ENCODE measurements at regions not wholly inside any gene's neighbourhood (a gene's known extent, or its start where the extent isn't known, plus 50 kb on each side); places are given as distances from the start of the nearest gene placed in this dataset.

GRCh38 chr6:87950614-87951013 lies 97.0 kb upstream of the SPACA1 start:
- intact Hi-C loops (cut with micrococcal nuclease), result no loop called here
- H3K9me3 ChIP-seq (ENCODE audit: control insufficient read depth in 2 of 3, low read length in 3 of 3), result no peaks in the 10 kb centered on the region
- H3K36me3 ChIP-seq (ENCODE audit: control insufficient read depth in 2 of 3, insufficient read depth in 3 of 3, low read length in 3 of 3), result no peaks in the 10 kb centered on the region
- no peak for ATAC-seq
- H3K27me3 Mint-ChIP-seq, result peaks cover 3 to 14% (median 10%) of the 10 kb centered on the region in 5 donors
- no peak overlapping the region for H3K4me3 Mint-ChIP-seq
- no peaks in the 10 kb centered on the region for H3K4me1 ChIP-seq (ENCODE audit: control insufficient read depth in 2 of 2, insufficient read depth in 2 of 2, low read length in 2 of 2)
- no peak overlapping the region for H3K27ac Mint-ChIP-seq
- H3K4me1 Mint-ChIP-seq, result no peaks in the 10 kb centered on the region
- H3K4me3 ChIP-seq (ENCODE audit: low read length), result no peak overlapping the region
- ChIA-PET POLR2A (no interaction called here), CTCF (interaction anchor here (1.3 kb wide), 1 partner anchor 21 kb away, joined by 3 read pairs; no protein-coding TSS in a partner anchor)
- no peaks in the 10 kb centered on the region for H3K27me3 ChIP-seq (ENCODE audit: control insufficient read depth in 2 of 2, insufficient read depth in 2 of 2, low read length in 2 of 2)
- no peak for DNase-seq
- no peaks in the 10 kb centered on the region for H3K9me3 Mint-ChIP-seq
- no peaks in the 10 kb centered on the region for H3K36me3 Mint-ChIP-seq
- H3K27ac ChIP-seq (ENCODE audit: low read depth, low read length), result no peak overlapping the region

GRCh38 chr6:87949194-87949593 lies 98.4 kb upstream of the SPACA1 start:
- no peaks in the 10 kb centered on the region for H3K4me1 ChIP-seq (ENCODE audit: control insufficient read depth in 2 of 2, insufficient read depth in 2 of 2, low read length in 2 of 2)
- H3K36me3 ChIP-seq (ENCODE audit: control insufficient read depth in 2 of 3, insufficient read depth in 3 of 3, low read length in 3 of 3), result no peaks in the 10 kb centered on the region
- Mint-ChIP-seq H3K9me3 (no peaks in the 10 kb centered on the region), H3K4me3 (no peak overlapping the region), H3K4me1 (no peaks in the 10 kb centered on the region), H3K27me3 (peaks cover 7 to 22% (median 17%) of the 10 kb centered on the region in 5 donors), H3K27ac (no peak overlapping the region), H3K36me3 (no peaks in the 10 kb centered on the region)
- no peak overlapping the region for H3K4me3 ChIP-seq (ENCODE audit: low read length)
- no peaks in the 10 kb centered on the region for H3K27me3 ChIP-seq (ENCODE audit: control insufficient read depth in 2 of 2, insufficient read depth in 2 of 2, low read length in 2 of 2)
- H3K27ac ChIP-seq (ENCODE audit: low read depth, low read length), result no peak overlapping the region
- H3K9me3 ChIP-seq (ENCODE audit: control insufficient read depth in 2 of 3, low read length in 3 of 3), result no peaks in the 10 kb centered on the region
- ATAC-seq (no peak), DNase-seq (no peak)
- POLR2A ChIA-PET, result no interaction called here
- CTCF ChIA-PET, result interaction anchor here (1.3 kb wide), 1 partner anchor 20 kb away, joined by 3 read pairs; no protein-coding TSS in a partner anchor
- intact Hi-C loops (cut with micrococcal nuclease), result no loop called here

GRCh38 chr6:87946669-87947068 lies 101.0 kb upstream of the SPACA1 start:
- no peak for DNase-seq
- no peaks in the 10 kb centered on the region for H3K9me3 ChIP-seq (ENCODE audit: control insufficient read depth in 2 of 3, low read length in 3 of 3)
- no peaks in the 10 kb centered on the region for H3K36me3 Mint-ChIP-seq
- no peaks in the 10 kb centered on the region for H3K4me1 Mint-ChIP-seq
- H3K4me3 Mint-ChIP-seq, result no peak overlapping the region
- H3K4me1 ChIP-seq (ENCODE audit: control insufficient read depth in 2 of 2, insufficient read depth in 2 of 2, low read length in 2 of 2), result no peaks in the 10 kb centered on the region
- H3K4me3 ChIP-seq (ENCODE audit: low read length), result no peak overlapping the region
- no peaks in the 10 kb centered on the region for H3K9me3 Mint-ChIP-seq
- no peak overlapping the region for H3K27ac ChIP-seq (ENCODE audit: low read depth, low read length)
- no peaks in the 10 kb centered on the region for H3K27me3 ChIP-seq (ENCODE audit: control insufficient read depth in 2 of 2, insufficient read depth in 2 of 2, low read length in 2 of 2)
- ChIA-PET CTCF (no interaction called here), POLR2A (no interaction called here)
- intact Hi-C loops (cut with micrococcal nuclease), result no loop called here
- H3K36me3 ChIP-seq (ENCODE audit: control insufficient read depth in 2 of 3, insufficient read depth in 3 of 3, low read length in 3 of 3), result no peaks in the 10 kb centered on the region
- peaks cover 13 to 34% (median 29%) of the 10 kb centered on the region in 5 donors for H3K27me3 Mint-ChIP-seq
- ATAC-seq, result no peak
- no peak overlapping the region for H3K27ac Mint-ChIP-seq

GRCh38 chr6:87945966-87946365 lies 101.7 kb upstream of the SPACA1 start:
- POLR2A ChIA-PET, result no interaction called here
- Histone ChIP-seq H3K4me3 (ENCODE audit: low read length) (no peak overlapping the region), H3K9me3 (ENCODE audit: control insufficient read depth in 2 of 3, low read length in 3 of 3) (no peaks in the 10 kb centered on the region), H3K27me3 (ENCODE audit: control insufficient read depth in 2 of 2, insufficient read depth in 2 of 2, low read length in 2 of 2) (no peaks in the 10 kb centered on the region), H3K27ac (ENCODE audit: low read depth, low read length) (no peak overlapping the region), H3K36me3 (ENCODE audit: control insufficient read depth in 2 of 3, insufficient read depth in 3 of 3, low read length in 3 of 3) (no peaks in the 10 kb centered on the region), H3K4me1 (ENCODE audit: control insufficient read depth in 2 of 2, insufficient read depth in 2 of 2, low read length in 2 of 2) (no peaks in the 10 kb centered on the region)
- CTCF ChIA-PET, result no interaction called here
- DNase-seq (no peak), ATAC-seq (no peak)
- Mint-ChIP-seq H3K9me3 (no peaks in the 10 kb centered on the region), H3K4me1 (no peaks in the 10 kb centered on the region), H3K4me3 (no peak overlapping the region), H3K36me3 (no peaks in the 10 kb centered on the region), H3K27me3 (peaks cover 14 to 39% (median 35%) of the 10 kb centered on the region in 5 donors), H3K27ac (no peak overlapping the region)
- intact Hi-C loops (cut with micrococcal nuclease), result no loop called here

- no peaks in the 10 kb centered on the region for H3K4me1 Mint-ChIP-seq
- H3K36me3 Mint-ChIP-seq, result no peaks in the 10 kb centered on the region
- Histone ChIP-seq H3K27me3 (ENCODE audit: control insufficient read depth in 2 of 2, insufficient read depth in 2 of 2, low read length in 2 of 2) (no peaks in the 10 kb centered on the region), H3K4me3 (ENCODE audit: low read length) (no peak overlapping the region), H3K4me1 (ENCODE audit: control insufficient read depth in 2 of 2, insufficient read depth in 2 of 2, low read length in 2 of 2) (no peaks in the 10 kb centered on the region), H3K27ac (ENCODE audit: low read depth, low read length) (no peak overlapping the region), H3K36me3 (ENCODE audit: control insufficient read depth in 2 of 3, insufficient read depth in 3 of 3, low read length in 3 of 3) (no peaks in the 10 kb centered on the region), H3K9me3 (ENCODE audit: control insufficient read depth in 2 of 3, low read length in 3 of 3) (no peaks in the 10 kb centered on the region)
- H3K27me3 Mint-ChIP-seq, result peaks cover 14 to 39% (median 37%) of the 10 kb centered on the region in 5 donors
- H3K9me3 Mint-ChIP-seq, result no peaks in the 10 kb centered on the region
- no peak overlapping the region for H3K27ac Mint-ChIP-seq
- POLR2A ChIA-PET, result no interaction called here
- H3K4me3 Mint-ChIP-seq, result no peak overlapping the region
- intact Hi-C loops (cut with micrococcal nuclease), result no loop called here
- DNase-seq (no peak), ATAC-seq (no peak)
- CTCF ChIA-PET, result no interaction called here
Observed at GRCh38 chr6:87945181-87945580, 102.5 kb upstream of the SPACA1 start.

- Mint-ChIP-seq H3K4me3 (no peak overlapping the region), H3K4me1 (no peaks in the 10 kb centered on the region), H3K36me3 (no peaks in the 10 kb centered on the region), H3K27ac (no peak overlapping the region), H3K9me3 (no peaks in the 10 kb centered on the region), H3K27me3 (peaks cover 13 to 41% (median 37%) of the 10 kb centered on the region in 5 donors)
- intact Hi-C loops (cut with micrococcal nuclease), result no loop called here
- no peaks in the 10 kb centered on the region for H3K4me1 ChIP-seq (ENCODE audit: control insufficient read depth in 2 of 2, insufficient read depth in 2 of 2, low read length in 2 of 2)
- ChIA-PET POLR2A (no interaction called here), CTCF (no interaction called here)
- H3K4me3 ChIP-seq (ENCODE audit: low read length), result no peak overlapping the region
- H3K27me3 ChIP-seq (ENCODE audit: control insufficient read depth in 2 of 2, insufficient read depth in 2 of 2, low read length in 2 of 2), result no peaks in the 10 kb centered on the region
- no peaks in the 10 kb centered on the region for H3K9me3 ChIP-seq (ENCODE audit: control insufficient read depth in 2 of 3, low read length in 3 of 3)
- DNase-seq (no peak), ATAC-seq (no peak)
- H3K27ac ChIP-seq (ENCODE audit: low read depth, low read length), result no peak overlapping the region
- H3K36me3 ChIP-seq (ENCODE audit: control insufficient read depth in 2 of 3, insufficient read depth in 3 of 3, low read length in 3 of 3), result no peaks in the 10 kb centered on the region
Observed at GRCh38 chr6:87944541-87944954, 103.1 kb upstream of the SPACA1 start.

GRCh38 chr6:87943191-87943590 lies 104.5 kb upstream of the SPACA1 start:
- POLR2A ChIA-PET, result no interaction called here
- Mint-ChIP-seq H3K9me3 (no peaks in the 10 kb centered on the region), H3K27ac (no peak overlapping the region), H3K4me1 (no peaks in the 10 kb centered on the region), H3K27me3 (peaks cover 13 to 41% (median 37%) of the 10 kb centered on the region in 5 donors), H3K4me3 (no peak overlapping the region), H3K36me3 (no peaks in the 10 kb centered on the region)
- no peak overlapping the region for H3K27ac ChIP-seq (ENCODE audit: low read depth, low read length)
- CTCF ChIA-PET, result no interaction called here
- intact Hi-C loops (cut with micrococcal nuclease), result no loop called here
- no peak overlapping the region for H3K4me3 ChIP-seq (ENCODE audit: low read length)
- no peaks in the 10 kb centered on the region for H3K36me3 ChIP-seq (ENCODE audit: control insufficient read depth in 2 of 3, insufficient read depth in 3 of 3, low read length in 3 of 3)
- no peaks in the 10 kb centered on the region for H3K4me1 ChIP-seq (ENCODE audit: control insufficient read depth in 2 of 2, insufficient read depth in 2 of 2, low read length in 2 of 2)
- no peaks in the 10 kb centered on the region for H3K27me3 ChIP-seq (ENCODE audit: control insufficient read depth in 2 of 2, insufficient read depth in 2 of 2, low read length in 2 of 2)
- DNase-seq, result no peak
- no peak for ATAC-seq
- no peaks in the 10 kb centered on the region for H3K9me3 ChIP-seq (ENCODE audit: control insufficient read depth in 2 of 3, low read length in 3 of 3)
